Neural cell (in vitro differentiated cells): ENCODE measurements at regions not wholly inside any gene's neighbourhood (a gene's known extent, or its start where the extent isn't known, plus 50 kb on each side); places are given as distances from the start of the nearest gene placed in this dataset.

ENCODE experiments used
- H2AFZ ChIP-seq: fragments of 200-600, 300-800 bp; sonication (generic), shearing (Covaris generic); 2 replicates; pipeline ENCODE4 v1.6.0; 2014; ENCODE audit warnings: low read depth, mild to moderate bottlenecking, antibody characterized with exemption, low read length, moderate library complexity
- H3F3A ChIP-seq: fragments of 200-600 bp; shearing (Covaris generic); 2 replicates; pipeline ENCODE4 v1.6.1; 2016; ENCODE audit warnings: mild to moderate bottlenecking, moderate library complexity, mixed read lengths, antibody characterized with exemption, low read length; ENCODE audit not compliant: insufficient read depth, poor library complexity, severe bottlenecking
- H3K27ac ChIP-seq: fragments of 200-600, 300-800 bp; sonication (generic), shearing (Covaris generic); 2 replicates; pipeline ENCODE4 v1.5.1; 2014; ENCODE audit warnings: mild to moderate bottlenecking, low read length, moderate library complexity
- H3K27me3 ChIP-seq: fragments of 300-800, 200-600 bp; sonication (generic), shearing (Covaris generic); 2 replicates; pipeline ENCODE4 v1.6.0; 2014; ENCODE audit warnings: mild to moderate bottlenecking, low read depth, low read length, moderate library complexity; ENCODE audit not compliant: insufficient read depth
- H3K36me3 ChIP-seq: fragments of 300-800, 200-600 bp; sonication (generic), shearing (Covaris generic); 2 replicates; pipeline ENCODE4 v1.5.1; 2014; ENCODE audit warnings: mild to moderate bottlenecking, antibody characterized with exemption, low read length, moderate library complexity; ENCODE audit not compliant: insufficient read depth
- H3K4me2 ChIP-seq: fragments of 300-800, 200-600 bp; sonication (generic), shearing (Covaris generic); 2 replicates; pipeline ENCODE4 v1.6.0; 2014; ENCODE audit warnings: mild to moderate bottlenecking, low read length
- H3K4me3 ChIP-seq: fragments of 300-800, 200-600 bp; sonication (generic), shearing (Covaris generic); 2 replicates; pipeline ENCODE4 v1.5.1; 2014; ENCODE audit warnings: mild to moderate bottlenecking, low read length, moderate library complexity
- H3K79me2 ChIP-seq: fragments of 200-600 bp; shearing (Covaris generic); replicated peaks from 2 replicates; pipeline ENCODE4 v1.6.0; 2014; ENCODE audit warnings: mild to moderate bottlenecking, low read length, moderate library complexity; ENCODE audit not compliant: insufficient read depth
- H3K9ac ChIP-seq: fragments of 300-800, 200-600 bp; sonication (generic), shearing (Covaris generic); 2 replicates; pipeline ENCODE4 v1.6.1; 2016; ENCODE audit warnings: mild to moderate bottlenecking, low read length, mixed read lengths
- H3K9me2 ChIP-seq: fragments of 200-600 bp; shearing (Covaris generic); 2 replicates; pipeline ENCODE4 v1.6.1; 2016; ENCODE audit warnings: mild to moderate bottlenecking, low read length, mixed read lengths; ENCODE audit not compliant: insufficient read depth
- H3K9me3 ChIP-seq: fragments of 200-600, 300-800 bp; sonication (generic), shearing (Covaris generic); 2 replicates; pipeline ENCODE4 v1.6.1; 2016; ENCODE audit warnings: mild to moderate bottlenecking, mixed run types, low read length, moderate library complexity, mixed read lengths
- H4K20me1 ChIP-seq: fragments of 200-600 bp; shearing (Covaris generic); 2 replicates; pipeline ENCODE4 v1.6.1; 2016; ENCODE audit warnings: mild to moderate bottlenecking, mixed run types; ENCODE audit not compliant: insufficient read depth
- EP300 ChIP-seq: fragments of 450-650 bp; conservative IDR thresholded peaks from 2 replicates; pipeline ENCODE4 v1.6.1; 2014; ENCODE audit warnings: antibody characterized with exemption, mild to moderate bottlenecking, moderate library complexity; ENCODE audit not compliant: poor library complexity, severe bottlenecking
- EZH2 ChIP-seq: fragments of 200-600, 300-800 bp; shearing (Covaris generic), sonication (generic); IDR thresholded peaks from 2 replicates; pipeline ENCODE4 v1.6.1; 2014; ENCODE audit warnings: antibody characterized with exemption, low read length, borderline replicate concordance, mild to moderate bottlenecking; ENCODE audit not compliant: insufficient read depth, poor library complexity, severe bottlenecking
- MXI1 ChIP-seq: fragments of 450-650 bp; conservative IDR thresholded peaks from 2 replicates; pipeline ENCODE4 v1.6.1; 2014; ENCODE audit warnings: antibody characterized with exemption, mild to moderate bottlenecking; ENCODE audit not compliant: poor library complexity, severe bottlenecking
- POLR2AphosphoS5 ChIP-seq: IDR thresholded peaks from 2 replicates; pipeline ENCODE4 v1.6.1; 2012
- RAD21 ChIP-seq: fragments of 450-650 bp; conservative IDR thresholded peaks from 2 replicates; pipeline ENCODE4 v1.6.1; 2014; ENCODE audit warnings: antibody characterized with exemption, mild to moderate bottlenecking, moderate library complexity
- SMC3 ChIP-seq: fragments of 450-650 bp; conservative IDR thresholded peaks from 2 replicates; pipeline ENCODE4 v1.6.1; 2014; ENCODE audit warnings: antibody characterized with exemption, mild to moderate bottlenecking, moderate library complexity; ENCODE audit not compliant: poor library complexity
- TAF1 ChIP-seq: IDR thresholded peaks from 2 replicates; pipeline ENCODE4 v1.6.1; 2012; ENCODE audit warnings: low read depth
- TF ChIP-seq, protein P1 (sequence below): fragments of 450-650 bp; IDR thresholded peaks from 2 replicates; pipeline ENCODE4 v1.5.1; 2014; ENCODE audit warnings: antibody characterized with exemption, mild to moderate bottlenecking, moderate library complexity; ENCODE audit not compliant: poor library complexity, severe bottlenecking
- TF ChIP-seq, protein P2 (sequence below): IDR thresholded peaks from 2 replicates; pipeline ENCODE4 v1.6.1; 2012; ENCODE audit warnings: borderline replicate concordance

DNA sequence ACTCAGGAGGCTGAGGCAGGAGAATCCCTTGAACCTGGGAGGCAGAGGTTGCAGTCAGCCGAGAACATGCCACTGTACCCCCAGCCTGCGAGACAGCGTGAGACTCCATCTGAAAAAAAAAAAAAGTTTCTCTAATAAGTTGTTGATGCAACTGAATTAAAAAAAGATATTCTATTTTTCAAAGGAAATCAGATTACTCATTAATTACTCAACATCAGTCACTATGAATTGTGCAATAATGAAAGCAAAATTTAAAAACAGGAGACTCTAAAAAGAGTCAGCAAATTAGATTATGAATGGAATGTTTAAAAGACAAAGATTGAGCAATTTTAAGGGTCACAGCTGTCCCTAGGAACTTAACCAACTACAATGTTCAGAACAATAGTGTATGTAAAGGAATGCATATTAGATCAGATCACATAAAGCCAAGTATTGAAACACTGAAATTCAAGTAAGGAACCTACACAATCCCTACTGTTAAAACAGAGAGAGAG is 60.2 kb upstream of the SLC4A7 start:
- Histone ChIP-seq H3K27ac (no peak overlapping the region), H3K27me3 (no peaks in the 10 kb centered on the region), H3K79me2 (no peaks in the 10 kb centered on the region), H3K4me3 (no peak overlapping the region), H3K9ac (no peak overlapping the region), H4K20me1 (no peaks in the 10 kb centered on the region), H2AFZ (no peak overlapping the region), H3F3A (no peaks in the 10 kb centered on the region), H3K4me2 (no peak overlapping the region), H3K9me2 (no peaks in the 10 kb centered on the region), H3K9me3 (no peaks in the 10 kb centered on the region), H3K36me3 (no peaks in the 10 kb centered on the region)
- TF ChIP-seq, protein P1, sequence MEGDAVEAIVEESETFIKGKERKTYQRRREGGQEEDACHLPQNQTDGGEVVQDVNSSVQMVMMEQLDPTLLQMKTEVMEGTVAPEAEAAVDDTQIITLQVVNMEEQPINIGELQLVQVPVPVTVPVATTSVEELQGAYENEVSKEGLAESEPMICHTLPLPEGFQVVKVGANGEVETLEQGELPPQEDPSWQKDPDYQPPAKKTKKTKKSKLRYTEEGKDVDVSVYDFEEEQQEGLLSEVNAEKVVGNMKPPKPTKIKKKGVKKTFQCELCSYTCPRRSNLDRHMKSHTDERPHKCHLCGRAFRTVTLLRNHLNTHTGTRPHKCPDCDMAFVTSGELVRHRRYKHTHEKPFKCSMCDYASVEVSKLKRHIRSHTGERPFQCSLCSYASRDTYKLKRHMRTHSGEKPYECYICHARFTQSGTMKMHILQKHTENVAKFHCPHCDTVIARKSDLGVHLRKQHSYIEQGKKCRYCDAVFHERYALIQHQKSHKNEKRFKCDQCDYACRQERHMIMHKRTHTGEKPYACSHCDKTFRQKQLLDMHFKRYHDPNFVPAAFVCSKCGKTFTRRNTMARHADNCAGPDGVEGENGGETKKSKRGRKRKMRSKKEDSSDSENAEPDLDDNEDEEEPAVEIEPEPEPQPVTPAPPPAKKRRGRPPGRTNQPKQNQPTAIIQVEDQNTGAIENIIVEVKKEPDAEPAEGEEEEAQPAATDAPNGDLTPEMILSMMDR = no peak

DNA sequence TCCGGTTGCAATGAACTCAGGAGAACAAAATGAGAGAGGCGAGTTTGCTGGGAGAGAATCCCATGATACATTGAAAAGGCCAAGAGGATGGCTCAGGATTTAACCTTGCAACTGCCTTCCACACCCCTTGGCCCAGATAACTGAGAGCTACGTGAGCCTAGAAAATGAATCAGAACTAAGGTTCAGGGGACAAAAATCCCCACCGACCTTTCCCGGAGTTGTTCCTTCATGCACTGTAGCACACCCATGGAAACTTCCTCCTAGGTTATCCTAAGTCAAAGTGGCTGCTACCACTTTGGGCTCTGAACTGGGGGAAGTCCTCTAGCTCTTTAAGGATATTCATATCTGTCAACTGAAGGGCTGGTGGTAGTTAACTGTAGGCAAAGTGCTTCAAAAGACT is 58.3 kb upstream of the SLC4A7 start:
- H2AFZ ChIP-seq = no peak overlapping the region
- H3K9me2 ChIP-seq = no peaks in the 10 kb centered on the region
- H3K4me2 ChIP-seq = no peak overlapping the region
- no peaks in the 10 kb centered on the region for H3K27me3 ChIP-seq
- H3K79me2 ChIP-seq = no peaks in the 10 kb centered on the region
- no peak overlapping the region for H3K4me3 ChIP-seq
- H3F3A ChIP-seq = no peaks in the 10 kb centered on the region
- TF ChIP-seq MXI1 (no peak), POLR2AphosphoS5 (no peak), EZH2 (no peak), SMC3 (no peak), TAF1 (no peak), RAD21 (no peak), EP300 (no peak)
- TF ChIP-seq, protein P1 = no peak
- TF ChIP-seq, protein P2, sequence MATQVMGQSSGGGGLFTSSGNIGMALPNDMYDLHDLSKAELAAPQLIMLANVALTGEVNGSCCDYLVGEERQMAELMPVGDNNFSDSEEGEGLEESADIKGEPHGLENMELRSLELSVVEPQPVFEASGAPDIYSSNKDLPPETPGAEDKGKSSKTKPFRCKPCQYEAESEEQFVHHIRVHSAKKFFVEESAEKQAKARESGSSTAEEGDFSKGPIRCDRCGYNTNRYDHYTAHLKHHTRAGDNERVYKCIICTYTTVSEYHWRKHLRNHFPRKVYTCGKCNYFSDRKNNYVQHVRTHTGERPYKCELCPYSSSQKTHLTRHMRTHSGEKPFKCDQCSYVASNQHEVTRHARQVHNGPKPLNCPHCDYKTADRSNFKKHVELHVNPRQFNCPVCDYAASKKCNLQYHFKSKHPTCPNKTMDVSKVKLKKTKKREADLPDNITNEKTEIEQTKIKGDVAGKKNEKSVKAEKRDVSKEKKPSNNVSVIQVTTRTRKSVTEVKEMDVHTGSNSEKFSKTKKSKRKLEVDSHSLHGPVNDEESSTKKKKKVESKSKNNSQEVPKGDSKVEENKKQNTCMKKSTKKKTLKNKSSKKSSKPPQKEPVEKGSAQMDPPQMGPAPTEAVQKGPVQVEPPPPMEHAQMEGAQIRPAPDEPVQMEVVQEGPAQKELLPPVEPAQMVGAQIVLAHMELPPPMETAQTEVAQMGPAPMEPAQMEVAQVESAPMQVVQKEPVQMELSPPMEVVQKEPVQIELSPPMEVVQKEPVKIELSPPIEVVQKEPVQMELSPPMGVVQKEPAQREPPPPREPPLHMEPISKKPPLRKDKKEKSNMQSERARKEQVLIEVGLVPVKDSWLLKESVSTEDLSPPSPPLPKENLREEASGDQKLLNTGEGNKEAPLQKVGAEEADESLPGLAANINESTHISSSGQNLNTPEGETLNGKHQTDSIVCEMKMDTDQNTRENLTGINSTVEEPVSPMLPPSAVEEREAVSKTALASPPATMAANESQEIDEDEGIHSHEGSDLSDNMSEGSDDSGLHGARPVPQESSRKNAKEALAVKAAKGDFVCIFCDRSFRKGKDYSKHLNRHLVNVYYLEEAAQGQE = no peak
- H3K36me3 ChIP-seq = no peaks in the 10 kb centered on the region
- no peak overlapping the region for H3K27ac ChIP-seq
- no peak overlapping the region for H3K9ac ChIP-seq
- H4K20me1 ChIP-seq = no peaks in the 10 kb centered on the region
- no peaks in the 10 kb centered on the region for H3K9me3 ChIP-seq
